Esophagus squamous epithelium (tissue), 4 donors: ENCODE measurements at regions not wholly inside any gene's neighbourhood (a gene's known extent, or its start where the extent isn't known, plus 50 kb on each side); places are given as distances from the start of the nearest gene placed in this dataset.

Experiments
- CTCF ChIP-seq, 6 experiments: fragments of 450-650 bp in 4 of 6; fragments of 200-600 bp in 2 of 6; sonication (generic) in 2 of 6; IDR thresholded peaks; one replicate each; pipeline ENCODE4 v1.5.1; 2016 to 2019; ENCODE audit warnings: antibody characterized with exemption in 6 of 6, mild to moderate bottlenecking in 4 of 6, moderate library complexity in 4 of 6
- POLR2A ChIP-seq, 4 donors: fragments of 450-650 bp; IDR thresholded peaks; one replicate each; pipeline ENCODE4 v1.6.1; 2017; ENCODE audit warnings: antibody characterized with exemption in 4 of 4, mild to moderate bottlenecking in 4 of 4, moderate library complexity in 3 of 4

- TF ChIP-seq CTCF (IDR thresholded peaks at IDR 0.05): no peak
- TF ChIP-seq POLR2A (IDR thresholded peaks at IDR 0.05): no peak
Observed at GRCh38 chr2:201971531-201972228, 62.0 kb upstream of the FZD7 start.
